HL-60/S4 treated with phorbol 12-myristate 13-acetate at 8.2 ng/mL for 4 days and 3 days (cell line): ENCODE measurements at regions not wholly inside any gene's neighbourhood (a gene's known extent, or its start where the extent isn't known, plus 50 kb on each side); places are given as distances from the start of the nearest gene placed in this dataset.

Source experiments
- in situ Hi-C: fragments of 300-500 bp; cut with MboI; formaldehyde crosslinking; loops from 2 replicates; pipeline ENCODE4 v1.15.0; 2022; ENCODE audit warnings: low sequenced_read_pairs

DNA sequence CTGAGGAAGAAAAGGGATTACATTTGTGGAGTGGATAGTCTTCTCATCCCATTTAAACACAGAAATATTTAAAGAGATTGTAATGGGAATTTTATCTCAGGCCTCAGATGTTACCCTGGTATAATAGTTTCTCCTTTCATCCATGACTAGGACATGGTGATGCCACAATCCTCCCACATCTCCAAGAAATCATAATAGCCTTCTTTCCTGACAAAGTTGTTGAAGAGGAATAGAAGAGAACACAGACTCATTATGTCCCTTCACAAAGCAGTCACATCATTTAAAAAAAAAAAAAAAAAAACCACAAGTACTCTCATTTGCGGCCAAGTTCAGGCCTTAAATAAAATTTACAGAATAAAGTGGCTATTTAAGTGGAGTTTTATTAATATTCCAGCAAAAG is 359.6 kb downstream of the DEPDC1B start:
- in situ Hi-C loops, result no loop called here

DNA sequence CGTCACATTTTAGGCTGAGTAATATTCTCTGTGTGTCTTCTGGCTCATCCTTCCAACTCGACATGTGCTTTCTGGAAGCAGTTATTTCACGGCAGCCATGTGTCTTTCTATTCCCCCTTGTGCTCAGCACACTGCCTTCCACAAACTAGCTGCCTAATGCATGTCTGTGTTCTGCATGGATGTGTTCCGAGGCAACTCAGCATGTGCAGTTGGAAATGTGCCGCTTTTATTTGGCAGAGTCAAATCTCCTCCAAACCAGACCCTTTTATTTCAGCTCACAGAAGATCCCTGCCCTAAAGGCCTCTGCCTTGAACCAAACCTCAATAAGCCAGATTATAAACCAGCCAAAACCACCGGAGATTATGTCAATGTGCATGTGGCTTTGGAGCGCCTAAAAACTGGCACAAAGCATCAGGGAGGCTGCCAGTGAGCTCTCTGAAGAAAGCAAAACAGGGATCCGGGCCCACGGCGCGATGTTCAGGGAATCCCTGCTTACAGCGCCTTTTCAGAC is 360.2 kb downstream of the DEPDC1B start:
- in situ Hi-C loops, result no loop called here

DNA sequence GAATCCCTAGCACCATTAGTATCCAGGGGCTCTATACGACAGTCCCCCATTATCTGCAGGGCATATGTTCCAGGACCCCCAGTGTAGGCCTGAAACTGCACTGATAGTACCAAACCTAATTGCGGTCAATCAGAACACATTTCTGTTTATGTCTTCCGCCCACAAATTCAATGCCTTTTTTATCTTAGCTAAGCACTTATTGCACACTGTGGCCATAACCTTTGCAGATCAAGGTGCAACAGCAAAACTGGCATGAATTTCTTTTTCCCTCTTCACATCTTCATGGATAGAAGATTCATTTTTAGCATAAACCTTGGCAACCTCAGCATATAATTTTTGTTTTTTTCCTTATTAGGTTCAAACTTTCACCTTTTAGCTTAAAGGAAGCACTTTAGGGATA is 361.1 kb downstream of the DEPDC1B start:
- in situ Hi-C loops, result no loop called here

DNA sequence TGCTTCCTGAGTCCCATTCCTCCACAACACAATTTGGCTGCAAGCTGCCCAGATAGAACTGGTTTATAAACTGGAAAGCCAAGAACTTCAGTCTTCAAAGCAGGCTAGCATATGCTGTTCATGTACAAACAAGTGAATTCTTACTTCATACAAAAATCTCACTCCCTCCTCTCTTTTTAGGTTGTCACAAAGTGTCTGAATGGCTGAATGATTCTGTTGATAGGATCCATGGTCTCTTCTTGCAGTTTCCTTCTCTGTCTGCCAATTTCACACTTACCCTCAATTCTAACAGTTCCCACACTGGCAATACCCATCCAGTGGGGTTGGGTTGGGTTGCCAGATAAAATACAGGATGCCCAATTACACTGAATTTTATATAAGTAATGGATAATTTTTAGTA is 363.5 kb downstream of the DEPDC1B start:
- in situ Hi-C loops, result no loop called here

DNA sequence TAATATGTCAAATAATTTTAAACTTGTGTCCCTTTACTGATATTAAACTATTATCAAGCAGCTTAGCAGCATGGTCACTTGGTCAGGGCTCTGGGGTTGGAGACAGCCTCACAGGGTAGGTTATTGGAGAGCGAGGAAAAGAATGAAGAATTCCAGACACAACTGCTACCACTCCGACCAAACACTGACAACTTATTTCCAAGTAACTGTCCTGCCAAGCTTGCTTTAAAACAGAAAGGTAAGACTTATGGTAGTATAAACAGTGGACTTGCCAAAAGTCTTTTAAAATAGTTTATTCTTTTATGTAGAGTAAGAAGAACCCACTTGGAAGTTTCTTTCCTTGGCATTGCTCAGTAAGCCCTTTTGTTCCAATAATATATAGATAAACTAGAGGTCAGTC is 364.1 kb downstream of the DEPDC1B start:
- in situ Hi-C loops, result no loop called here

DNA sequence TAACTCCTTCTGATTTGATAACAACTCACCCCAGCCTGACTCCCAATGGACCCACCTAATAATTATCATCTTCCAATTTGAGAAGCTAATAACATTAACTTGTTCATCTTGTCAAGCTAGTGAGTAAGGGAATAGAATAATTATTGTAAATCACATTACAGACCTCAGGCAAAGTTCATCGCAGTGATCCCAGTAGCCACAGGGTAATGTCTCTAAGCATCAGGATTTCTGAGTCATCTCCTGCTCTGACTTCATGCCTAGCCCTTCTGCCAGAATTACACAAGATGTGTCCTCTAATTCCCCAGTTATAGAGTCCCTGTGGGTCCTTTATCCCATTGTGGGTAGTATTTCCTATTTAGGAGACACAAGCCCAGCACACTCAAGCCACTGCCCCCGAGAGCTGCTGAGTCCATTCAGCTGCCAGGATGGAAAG is 365.7 kb downstream of the DEPDC1B start:
- in situ Hi-C loops, result no loop called here

DNA sequence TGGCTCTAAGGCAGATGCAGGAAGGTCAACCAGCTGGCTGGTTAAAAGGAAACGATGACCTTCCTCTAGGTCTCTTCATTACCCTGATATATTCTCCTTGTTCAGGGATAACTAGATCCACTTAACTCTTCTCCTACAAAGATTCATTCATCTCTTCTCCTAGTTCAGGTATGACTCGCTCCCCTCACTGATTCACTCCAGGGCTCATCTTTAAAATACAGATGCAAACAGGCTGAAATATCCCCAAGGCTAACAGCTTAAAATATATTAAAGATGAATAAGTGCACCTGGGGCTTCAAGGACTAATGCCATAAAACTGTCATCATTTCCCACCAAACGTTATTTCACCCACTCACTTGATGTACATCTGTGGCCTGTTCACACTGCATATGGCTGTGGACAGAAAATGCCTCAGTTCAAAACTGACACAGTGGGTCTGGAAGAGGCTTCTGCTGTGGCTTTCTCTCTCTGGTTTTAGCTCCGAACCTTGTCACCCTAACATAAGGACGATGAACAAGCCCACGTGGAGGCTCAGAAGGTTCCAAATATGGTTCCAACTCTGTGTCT is 366.9 kb downstream of the DEPDC1B start:
- in situ Hi-C loops, result no loop called here

DNA sequence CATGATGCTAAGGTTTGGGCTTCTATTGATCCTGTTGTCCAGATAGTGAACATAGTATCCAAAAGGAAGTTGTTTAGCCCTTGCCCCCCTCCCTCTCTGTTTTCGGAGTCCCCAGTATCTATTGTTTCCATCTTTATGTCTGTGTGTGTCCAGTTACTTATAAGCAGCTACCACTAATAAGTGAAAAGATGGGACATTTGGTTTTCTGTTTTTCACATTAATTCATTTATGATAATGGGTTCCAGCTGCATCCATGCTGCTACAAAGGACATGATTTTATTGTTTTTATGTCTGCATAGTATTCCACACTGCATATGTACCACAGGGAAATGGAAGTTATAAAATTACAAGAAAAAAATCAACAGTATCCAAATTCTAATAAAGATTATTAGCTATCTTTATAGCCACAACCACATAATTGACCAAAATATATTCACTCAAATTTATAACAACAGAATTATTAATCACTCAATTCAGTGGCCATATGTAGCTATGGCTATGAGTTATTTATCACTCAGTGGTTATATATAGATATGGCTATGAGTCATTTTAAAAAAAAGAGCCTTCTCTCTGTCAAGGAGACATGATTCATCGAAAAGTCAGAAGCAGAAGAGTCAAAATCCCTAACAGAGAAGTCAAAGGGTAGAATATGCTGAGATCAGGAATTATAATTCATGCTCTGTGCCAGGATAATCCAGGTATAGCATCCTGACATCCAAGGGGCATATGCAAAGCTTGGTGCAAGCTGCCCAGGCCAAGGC is 367.5 kb downstream of the DEPDC1B start:
- in situ Hi-C loops, result no loop called here

DNA sequence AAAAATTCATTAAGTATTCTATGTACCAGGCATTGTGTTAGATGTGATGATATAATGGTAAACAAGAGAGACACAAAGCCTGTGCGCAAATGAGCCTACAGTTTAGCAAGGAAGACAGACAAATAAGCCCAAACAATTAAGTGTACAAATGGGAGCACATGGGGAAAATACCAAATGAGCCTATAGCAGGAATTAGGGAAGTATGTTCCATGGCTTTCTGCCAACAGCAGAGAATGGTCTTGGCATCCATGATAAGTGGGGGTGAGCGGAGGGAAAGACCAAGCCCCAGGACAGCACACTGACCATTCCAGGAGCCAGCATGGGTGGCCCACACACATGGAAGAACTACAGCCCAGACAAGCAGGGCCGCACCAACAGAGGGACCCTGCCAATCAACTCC is 369.7 kb downstream of the DEPDC1B start:
- in situ Hi-C loops, result no loop called here

DNA sequence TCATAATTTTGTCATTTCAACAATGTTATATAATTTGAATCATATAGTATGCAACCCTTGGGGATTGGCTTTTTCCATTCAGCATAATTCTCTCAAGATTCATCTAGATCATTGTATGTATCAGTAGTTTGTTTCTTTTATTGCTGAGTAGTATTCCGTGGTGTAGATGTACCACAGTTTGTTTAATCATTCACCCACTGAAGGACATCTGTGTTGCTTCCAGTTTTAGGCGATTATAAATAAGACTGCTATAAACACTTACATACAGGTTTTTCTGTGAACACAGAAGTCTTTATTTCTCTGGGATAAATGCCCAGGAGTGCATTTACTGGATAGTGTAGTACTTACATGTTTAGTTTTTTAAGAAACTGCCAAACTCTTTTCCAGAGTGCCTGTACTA is 374.1 kb downstream of the DEPDC1B start:
- in situ Hi-C loops, result no loop called here

DNA sequence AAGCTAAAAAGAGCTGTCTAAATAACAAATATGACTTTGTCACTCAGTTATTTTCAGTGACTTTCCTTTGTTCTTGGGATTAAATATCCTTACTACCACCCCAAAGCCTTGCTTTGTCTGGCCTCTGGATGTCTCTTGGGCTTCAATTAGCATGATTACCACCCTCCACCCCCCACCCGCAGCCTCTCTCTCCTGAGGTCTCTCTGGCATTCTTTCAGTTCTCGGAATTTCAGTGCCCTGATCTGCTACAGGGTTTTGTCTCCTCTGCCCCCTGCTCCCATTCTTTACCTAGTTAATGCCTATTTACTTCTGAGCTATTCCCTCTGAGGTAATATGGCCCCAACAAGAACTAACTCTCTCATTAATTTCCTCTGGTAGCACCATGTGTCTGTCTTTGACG is 376.4 kb downstream of the DEPDC1B start:
- in situ Hi-C loops, result no loop called here

DNA sequence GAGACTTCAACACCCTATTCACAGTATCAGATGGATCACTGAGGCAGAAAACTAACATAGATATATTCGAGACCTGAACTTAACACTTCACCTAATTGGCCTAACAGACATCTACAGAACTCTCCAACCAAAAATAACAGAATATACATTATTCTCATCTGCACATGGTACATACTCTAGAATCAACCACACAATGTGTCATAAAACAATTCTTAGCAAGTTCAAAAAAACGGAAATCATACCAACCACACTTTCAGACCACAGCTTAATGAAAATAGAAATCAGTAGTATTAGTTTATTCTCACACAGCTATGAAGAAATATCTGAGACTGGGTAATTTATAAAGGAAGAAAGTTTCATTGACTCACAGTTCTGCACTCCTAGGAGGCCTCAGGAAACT is 387.9 kb downstream of the DEPDC1B start:
- in situ Hi-C loops, result no loop called here

DNA sequence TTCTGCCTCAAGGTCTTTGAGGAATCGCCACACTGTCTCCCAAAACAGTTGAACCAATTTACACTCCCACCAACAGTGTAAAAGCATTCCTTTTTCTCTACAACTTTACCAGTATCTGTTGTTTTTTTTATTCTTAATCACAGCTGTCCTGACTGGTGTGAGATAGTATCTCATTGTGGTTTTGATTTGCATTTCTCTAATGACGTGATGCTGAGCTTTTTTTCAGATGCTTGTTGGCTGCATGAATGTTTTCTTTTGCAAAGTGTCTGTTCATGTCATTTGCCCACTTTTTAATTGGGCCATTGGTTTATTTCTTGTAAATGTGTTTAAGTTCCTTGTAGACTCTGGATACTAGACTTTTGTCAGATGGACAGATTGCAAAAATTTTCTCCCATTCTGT is 400.0 kb downstream of the DEPDC1B start:
- in situ Hi-C loops, result loop anchor here (25.0 kb wide), 1 partner anchor 488 kb away; no protein-coding TSS in a partner anchor

DNA sequence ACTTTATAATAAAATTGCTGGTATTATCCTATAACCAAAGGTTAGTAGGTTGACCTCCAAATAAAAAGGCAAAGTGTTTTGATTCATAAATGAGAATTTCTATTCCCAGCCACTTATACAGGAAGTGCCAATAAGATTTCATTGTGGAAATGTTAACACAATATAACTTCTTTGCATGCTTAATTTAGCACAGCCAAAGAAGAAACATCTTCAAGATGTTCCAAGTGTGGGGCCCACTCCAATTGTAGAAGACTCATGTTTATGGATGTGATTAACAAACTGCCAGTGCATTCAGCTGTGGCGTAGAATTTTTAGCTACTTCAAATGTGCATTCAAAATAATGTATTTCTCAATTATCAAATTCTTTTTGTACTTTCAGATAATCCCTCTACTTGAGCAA is 402.3 kb downstream of the DEPDC1B start:
- in situ Hi-C loops, result loop anchor here (25.0 kb wide), 1 partner anchor 485 kb away; no protein-coding TSS in a partner anchor

DNA sequence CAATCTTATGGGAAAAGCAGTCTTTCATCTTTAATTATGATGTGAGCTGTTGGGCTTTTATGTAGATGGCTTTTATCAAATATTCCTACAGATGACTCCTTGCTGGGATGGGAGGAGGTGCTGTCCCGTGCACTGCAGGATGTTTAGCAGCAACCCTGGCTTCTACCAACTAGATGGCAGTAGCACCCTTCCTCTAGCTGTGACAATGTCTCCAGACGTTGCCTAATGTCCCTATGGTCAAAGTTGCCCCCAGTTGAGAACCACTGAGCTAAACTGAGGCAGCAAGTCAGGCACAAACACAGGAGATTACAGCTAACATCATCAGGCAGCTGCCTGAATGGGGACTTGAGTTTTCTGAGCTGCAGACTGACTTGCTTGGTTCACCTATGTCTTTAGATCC is 401.9 kb upstream of the PDE4D start:
- in situ Hi-C loops, result loop anchor here (25.0 kb wide), 1 partner anchor 483 kb away; no protein-coding TSS in a partner anchor

DNA sequence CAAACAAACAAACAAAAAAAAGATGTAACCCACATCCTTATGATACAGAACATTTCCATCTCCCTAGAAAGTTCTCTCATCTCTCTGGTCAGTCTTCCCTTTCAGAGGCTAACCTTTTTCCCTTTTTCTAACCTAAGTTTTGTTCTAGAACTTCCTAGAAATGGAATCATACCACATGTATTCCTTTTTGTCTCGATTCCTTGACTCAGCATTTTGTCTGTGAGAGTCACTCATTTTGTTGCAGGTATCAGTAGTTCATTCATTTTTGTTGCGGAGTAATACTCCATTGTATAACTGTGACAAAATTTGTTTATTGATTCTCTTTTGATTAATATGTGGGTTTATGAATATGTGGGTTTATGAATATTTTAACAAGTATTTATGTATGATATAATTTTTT is 400.0 kb upstream of the PDE4D start:
- in situ Hi-C loops, result loop anchor here (25.0 kb wide), 1 partner anchor 481 kb away; no protein-coding TSS in a partner anchor

DNA sequence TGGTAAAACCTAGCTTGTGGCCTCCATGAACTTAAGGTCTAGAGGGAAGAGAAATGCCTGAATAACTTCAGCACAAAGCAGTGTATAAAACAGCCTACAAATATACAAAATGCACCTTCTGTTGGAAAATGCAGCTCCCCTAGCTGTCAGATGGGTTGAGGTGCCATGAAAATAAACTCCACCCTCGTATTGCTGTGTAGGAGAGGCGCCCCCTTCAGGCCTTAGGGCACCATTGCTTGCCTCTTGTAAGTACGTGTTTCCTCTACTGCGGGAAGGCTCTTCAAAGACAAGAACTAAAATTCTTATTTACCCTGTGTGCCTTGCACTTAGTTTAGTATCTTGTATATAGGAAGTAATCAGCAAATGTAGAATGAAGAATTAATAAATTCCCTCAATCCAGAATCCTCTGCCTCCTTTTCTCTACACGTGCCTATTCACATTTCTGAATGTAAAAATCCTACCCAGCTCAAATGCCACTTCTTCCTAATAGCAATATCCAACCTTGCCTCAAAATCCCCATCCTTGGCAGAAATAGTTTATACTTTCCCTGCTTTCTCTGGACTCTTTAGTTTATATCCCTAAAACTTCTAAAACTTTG is 393.7 kb upstream of the PDE4D start:
- in situ Hi-C loops, result loop anchor here (25.0 kb wide), 1 partner anchor 475 kb away; no protein-coding TSS in a partner anchor

DNA sequence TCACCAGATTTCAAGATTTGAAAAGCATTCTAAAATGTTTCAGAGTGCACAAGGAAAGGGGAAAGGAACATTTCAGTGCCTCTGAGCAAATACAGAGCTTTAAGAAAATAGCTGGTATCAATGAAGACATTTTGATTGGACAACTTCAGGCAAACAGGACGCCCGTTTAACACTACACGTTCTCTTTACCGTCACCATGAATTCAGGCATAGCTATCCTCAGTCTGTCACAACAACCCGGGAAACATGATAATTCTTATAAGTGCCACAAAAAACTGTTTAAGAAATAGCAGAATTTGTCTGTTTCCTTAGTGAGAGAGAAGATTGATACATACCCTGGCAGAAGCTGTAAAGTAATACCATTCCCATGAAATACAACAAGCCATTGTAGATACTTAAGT is 392.4 kb upstream of the PDE4D start:
- in situ Hi-C loops, result loop anchor here (25.0 kb wide), 1 partner anchor 474 kb away; no protein-coding TSS in a partner anchor

DNA sequence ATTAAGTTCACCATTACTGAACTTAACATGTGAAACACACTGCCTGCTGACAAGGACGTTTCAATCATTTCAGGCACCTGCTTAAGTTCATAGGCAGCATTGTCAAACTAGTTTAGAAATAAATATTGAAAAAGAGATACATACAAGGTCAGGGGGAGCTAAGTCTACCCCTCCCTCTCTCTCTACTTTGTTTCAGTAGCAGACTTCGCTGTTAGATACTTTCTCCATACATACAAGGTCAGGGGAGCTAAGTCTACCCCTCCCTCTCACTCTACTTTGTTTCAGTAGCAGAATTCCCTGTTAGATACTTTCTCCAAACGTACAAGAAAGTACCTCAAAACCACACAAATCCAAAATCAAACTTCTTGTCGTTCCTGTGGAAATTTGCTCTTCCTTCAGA is 387.4 kb upstream of the PDE4D start:
- in situ Hi-C loops, result loop anchor here (25.0 kb wide), 1 partner anchor 469 kb away; no protein-coding TSS in a partner anchor

DNA sequence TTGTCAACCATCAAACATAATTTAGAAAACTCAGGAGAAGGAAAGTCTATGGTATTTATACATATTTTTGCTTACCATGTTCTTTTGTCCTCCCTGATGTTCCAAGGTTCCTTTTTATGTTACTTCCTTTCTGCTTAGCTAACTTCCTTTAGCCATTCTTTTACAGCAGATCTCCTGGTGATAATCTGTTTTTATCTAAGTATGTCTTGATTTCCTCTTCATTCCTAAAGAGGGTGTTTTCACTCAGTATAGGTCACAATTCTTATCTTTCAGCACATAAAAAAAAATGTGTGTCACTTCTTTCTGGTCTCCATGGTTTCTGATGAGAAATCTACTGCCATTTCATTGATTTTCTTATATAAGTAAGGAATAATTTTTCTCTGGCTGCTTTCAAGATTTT is 384.4 kb upstream of the PDE4D start:
- in situ Hi-C loops, result loop anchor here (25.0 kb wide), 1 partner anchor 466 kb away; no protein-coding TSS in a partner anchor

DNA sequence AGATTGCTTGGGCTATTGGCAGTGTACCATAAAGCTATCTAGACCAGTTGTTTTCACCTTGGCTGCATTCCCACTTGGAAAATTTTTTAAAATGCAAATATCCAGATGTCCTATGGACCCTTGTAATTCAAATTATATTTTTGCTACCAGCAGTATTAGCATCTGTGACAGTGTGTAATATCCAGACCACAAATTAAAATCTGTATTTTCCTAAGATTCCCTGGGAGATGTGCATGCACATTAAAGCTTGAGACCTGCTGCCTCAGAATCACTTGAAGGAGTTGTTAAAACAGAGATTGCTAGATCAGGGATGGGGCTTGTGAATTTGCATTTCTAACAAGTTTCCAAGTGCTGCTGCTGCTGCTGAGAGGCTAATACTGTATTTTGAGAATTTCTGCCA is 381.2 kb upstream of the PDE4D start:
- in situ Hi-C loops, result loop anchor here (25.0 kb wide), 1 partner anchor 462 kb away; no protein-coding TSS in a partner anchor

DNA sequence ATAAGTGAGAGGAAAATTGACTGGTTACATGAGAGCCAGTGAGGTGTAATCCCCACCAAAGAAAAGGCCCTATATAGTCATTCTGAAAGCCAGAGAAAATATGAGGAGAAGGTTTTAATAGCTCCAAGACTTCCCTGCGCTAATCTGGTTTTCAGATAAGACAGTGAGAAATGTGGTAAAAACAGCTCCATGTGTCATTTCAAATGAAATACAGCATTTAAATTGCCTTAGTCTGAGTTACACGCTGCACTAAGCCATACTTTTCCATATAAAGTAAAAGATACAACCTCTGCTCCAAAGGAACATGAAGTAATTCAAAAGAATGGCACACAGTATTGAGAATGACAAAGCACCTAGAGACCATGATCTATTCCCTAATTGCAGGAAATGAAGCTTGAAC is 378.0 kb upstream of the PDE4D start:
- in situ Hi-C loops, result no loop called here
